ENCODE measurements at regions not wholly inside any gene's neighbourhood (a gene's known extent, or its start where the extent isn't known, plus 50 kb on each side); places are given as distances from the start of the nearest gene placed in this dataset. TPM values are rescaled to one million over a fixed set of nuclear protein-coding genes. Genes with fewer than 3 reads are reported as not detected.

GRCh38 chr4:14952352-14952751 lies 49.9 kb upstream of the CPEB2 start (continued):
- no peak for TF ChIP-seq ZNF462 (CRISPR knock-in tag; IDR thresholded peaks at IDR 0.05)
- TF ChIP-seq EZH2phosphoT487 (IDR thresholded peaks at IDR 0.05; ENCODE audit: unreplicated experiment): no peak
- no peak for TF ChIP-seq ZNF114 (CRISPR knock-in tag; IDR thresholded peaks at IDR 0.05)
- TF ChIP-seq JUNB (IDR thresholded peaks at IDR 0.05; ENCODE audit: unreplicated experiment): no peak
- TF ChIP-seq STAT1 (IDR thresholded peaks at IDR 0.05; ENCODE audit: unreplicated experiment): no peak
- TF ChIP-seq CTCF (conservative IDR thresholded peaks at IDR 0.05; ENCODE audit: low read depth in 2 of 2): no peak

Small RNA genes in the stretch of these regions (small RNA-seq; reads per million reads assigned to genes)
- not detected for gene RF00092 (ENCODE audit: low replicate concordance)

All from GM23338 (cell line).